OCI-LY7 (cell line): ENCODE measurements at regions not wholly inside any gene's neighbourhood (a gene's known extent, or its start where the extent isn't known, plus 50 kb on each side); places are given as distances from the start of the nearest gene placed in this dataset.

Source experiments
- BruUV-seq: library from RNA; stranded (reverse); fragments of 400-500 nt; replicated peaks from 2 replicates; lab custom pipeline; 2021; lab: Mats Ljungman, UMichigan
- CTCF ChIA-PET: fragments of 300-600 bp; sonication (Branson Sonifier 250); formaldehyde crosslinking; loops from one replicate; lab custom pipeline; 2022; ENCODE audit warnings: antibody characterized with exemption; ENCODE audit not compliant: unreplicated experiment; lab: Charles Lee
- POLR2A ChIA-PET: fragments of 300-600 bp; sonication (Branson Sonifier 250); formaldehyde crosslinking; loops from one replicate; lab custom pipeline; 2022; ENCODE audit warnings: antibody characterized with exemption; lab: Charles Lee
- DNase-seq: peaks from one replicate; pipeline ENCODE4 v3.0.0-alpha.2; 2015; ENCODE audit warnings: low spot score
- H2AFZ ChIP-seq: fragments of 200-600 bp; sonication (generic), shearing (Covaris generic); 2 replicates; pipeline ENCODE4 v1.6.1; 2014; ENCODE audit warnings: mild to moderate bottlenecking, antibody characterized with exemption, low read length, moderate library complexity
- H3K27ac ChIP-seq: fragments of 200-600 bp; sonication (generic); 2 replicates; pipeline ENCODE4 v1.5.1; 2014; ENCODE audit warnings: mixed run types, low read depth, mild to moderate bottlenecking, moderate library complexity, low read length, inconsistent platforms; ENCODE audit not compliant: poor library complexity, severe bottlenecking
- H3K36me3 ChIP-seq: fragments of 200-600 bp; sonication (generic); 2 replicates; pipeline ENCODE4 v1.6.1; 2014; ENCODE audit warnings: mild to moderate bottlenecking, antibody characterized with exemption, low read length, moderate library complexity, mixed read lengths; ENCODE audit not compliant: insufficient read depth
- H3K4me1 ChIP-seq: fragments of 200-600 bp; sonication (generic); 2 replicates; pipeline ENCODE4 v1.5.1; 2014; ENCODE audit warnings: mild to moderate bottlenecking, low read length; ENCODE audit not compliant: insufficient read depth, poor library complexity, severe bottlenecking
- H3K4me2 ChIP-seq: fragments of 200-600 bp; sonication (generic); 2 replicates; pipeline ENCODE4 v1.6.1; 2014; ENCODE audit warnings: mild to moderate bottlenecking, low read length
- H3K4me3 ChIP-seq: fragments of 200-600 bp; sonication (generic); 2 replicates; pipeline ENCODE4 v1.5.1; 2014; ENCODE audit warnings: mild to moderate bottlenecking, low read depth, low read length; ENCODE audit not compliant: poor library complexity, severe bottlenecking
- H3K79me2 ChIP-seq: fragments of 200-600 bp; sonication (generic); 2 replicates; pipeline ENCODE4 v1.6.1; 2016; ENCODE audit warnings: low read depth, mild to moderate bottlenecking, low read length, moderate library complexity, mixed read lengths; ENCODE audit not compliant: insufficient read depth
- H3K9me2 ChIP-seq: fragments of 200-600 bp; sonication (generic); 2 replicates; pipeline ENCODE4 v1.6.1; 2016; ENCODE audit warnings: mild to moderate bottlenecking, low read length, mixed read lengths; ENCODE audit not compliant: insufficient read depth
- H3K9me3 ChIP-seq: fragments of 200-600 bp; sonication (generic); 2 replicates; pipeline ENCODE4 v1.6.1; 2014; ENCODE audit warnings: mild to moderate bottlenecking, mixed run types, low read length, mixed read lengths
- H4K20me1 ChIP-seq: fragments of 200-600 bp; sonication (generic); 2 replicates; pipeline ENCODE4 v1.6.1; 2014; ENCODE audit warnings: mild to moderate bottlenecking, antibody characterized with exemption, low read length, moderate library complexity, mixed read lengths; ENCODE audit not compliant: insufficient read depth
- CTCF ChIP-seq: fragments of 200-600 bp; sonication (generic); conservative IDR thresholded peaks from 2 replicates; pipeline ENCODE4 v1.5.1; 2014; ENCODE audit warnings: mild to moderate bottlenecking, antibody characterized with exemption, low read length, moderate library complexity, mixed read lengths
- EZH2phosphoT487 ChIP-seq: fragments of 200-600 bp; sonication (generic); IDR thresholded peaks from 2 replicates; pipeline ENCODE4 v1.6.1; 2018; ENCODE audit warnings: low read depth, borderline replicate concordance, mild to moderate bottlenecking, mixed run types, antibody characterized with exemption, low read length, moderate library complexity, mixed read lengths
- intact Hi-C: fragments of 100-400 bp; cut with micrococcal nuclease; formaldehyde crosslinking; loops from one replicate; pipeline ENCODE4 v1.10.0; 2022; ENCODE audit not compliant: unreplicated experiment

GRCh38 chr2:7971841-7972240 lies 710.0 kb upstream of the ID2 start:
- H3K79me2 ChIP-seq: no peaks in the 10 kb centered on the region
- no peak overlapping the region for H2AFZ ChIP-seq
- no peaks in the 10 kb centered on the region for H4K20me1 ChIP-seq
- no peaks in the 10 kb centered on the region for H3K4me1 ChIP-seq
- intact Hi-C loops: no loop called here
- H3K9me2 ChIP-seq: no peaks in the 10 kb centered on the region
- ChIA-PET CTCF (no interaction called here), POLR2A (interaction anchor here (0.6 to 2.1 kb wide), 6 partner anchors 9 to 31 kb away, joined by 3 to 5 read pairs (median 3); no protein-coding TSS in a partner anchor)
- BruUV-seq: no TSS peak
- no peak overlapping the region for H3K4me3 ChIP-seq
- no peak overlapping the region for H3K4me2 ChIP-seq
- H3K36me3 ChIP-seq: no peaks in the 10 kb centered on the region
- no peak overlapping the region for H3K27ac ChIP-seq
- TF ChIP-seq EZH2phosphoT487: no peak
- TF ChIP-seq CTCF: no peak
- 0 out of 2 replicates have a peak, but pooled peaks cover 9% of the 10 kb centered on the region for H3K9me3 ChIP-seq
- no peak for DNase-seq

GRCh38 chr2:7972670-7973069 lies 709.2 kb upstream of the ID2 start:
- no peak overlapping the region for H3K4me3 ChIP-seq

More at GRCh38 chr2:7972670-7973069, 709.2 kb upstream of the ID2 start:
- Histone ChIP-seq H3K4me2 (no peak overlapping the region), H3K36me3 (no peaks in the 10 kb centered on the region), H3K4me1 (no peaks in the 10 kb centered on the region), H3K9me3 (0 out of 2 replicates have a peak, but pooled peaks cover 9% of the 10 kb centered on the region), H3K79me2 (no peaks in the 10 kb centered on the region), H3K9me2 (no peaks in the 10 kb centered on the region), H3K27ac (no peak overlapping the region), H4K20me1 (no peaks in the 10 kb centered on the region), H2AFZ (no peak overlapping the region)
- intact Hi-C loops: no loop called here
- no peak for DNase-seq
- POLR2A ChIA-PET: interaction anchor here (0.6 to 2.1 kb wide), 3 partner anchors 10 to 361 kb away, joined by 3 to 5 read pairs (median 3); no protein-coding TSS in a partner anchor
- no peak for TF ChIP-seq EZH2phosphoT487
- no peak for TF ChIP-seq CTCF
- CTCF ChIA-PET: no interaction called here
- no TSS peak for BruUV-seq
